ENCODE measurements at regions not wholly inside any gene's neighbourhood (a gene's known extent, or its start where the extent isn't known, plus 50 kb on each side); places are given as distances from the start of the nearest gene placed in this dataset.

DNA sequence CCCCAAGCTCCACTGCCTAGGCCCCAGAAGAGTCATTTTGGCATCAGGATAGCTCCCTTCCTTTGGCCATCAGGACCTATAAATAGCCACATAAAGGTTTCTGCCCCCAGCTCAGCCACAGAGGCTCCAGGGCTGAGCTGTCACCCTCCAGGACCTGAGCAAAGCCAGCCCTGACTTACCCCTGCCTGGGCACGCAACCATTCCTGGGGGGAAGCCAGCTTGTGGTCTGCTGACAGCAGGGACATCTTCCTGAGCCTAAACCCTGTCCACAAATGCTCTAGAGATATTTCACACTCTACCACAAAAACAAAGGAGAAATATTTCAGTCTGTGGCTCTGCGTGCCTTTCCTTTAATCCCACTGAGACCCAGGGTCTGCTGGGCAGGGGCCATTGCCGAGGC is 123.7 kb upstream of the CCL2 start:
- no peaks in the 10 kb centered on the region for H3K9me3 Mint-ChIP-seq
- H3K36me3 Mint-ChIP-seq, result no peaks in the 10 kb centered on the region
- H3K9me3 ChIP-seq, result no peaks in the 10 kb centered on the region
- no peaks in the 10 kb centered on the region for H3K4me1 Mint-ChIP-seq
- H3K27ac ChIP-seq (ENCODE audit: low read length), result no peak overlapping the region
- peaks cover 8 to 27% of the 10 kb centered on the region in 2 donors for H3K27me3 Mint-ChIP-seq
- no peak for DNase-seq
- no peak overlapping the region for H3K4me3 Mint-ChIP-seq
- CTCF ChIA-PET, result no interaction called here
- 78% methylated on average over 3 of the region's 3 CpGs for WGBS (ENCODE audit: insufficient coverage)
- peaks cover 0 to 17% of the 10 kb centered on the region in 2 experiments for H3K27me3 ChIP-seq (replicated peaks in 1 of 2; ENCODE audit: control insufficient read depth in 2 of 2, extremely low read depth in 1 of 2, insufficient read depth in 2 of 2, low read length in 1 of 2)
- H3K4me3 ChIP-seq (ENCODE audit: control insufficient read depth in 1 of 2, extremely low read depth in 1 of 2, low read length in 1 of 2), result no peak overlapping the region
- POLR2A ChIA-PET, result no interaction called here
- ATAC-seq (replicated peaks in 1 of 4), result no peak
- no peak overlapping the region for H3K27ac Mint-ChIP-seq
- no peaks in the 10 kb centered on the region for H3K4me1 ChIP-seq (ENCODE audit: control insufficient read depth in 1 of 2, extremely low read depth in 1 of 2, insufficient read depth in 2 of 2, low read length in 2 of 2)
- H3K36me3 ChIP-seq (ENCODE audit: control insufficient read depth in 2 of 2, extremely low read depth in 1 of 2, insufficient read depth in 1 of 2, low read length in 1 of 2), result no peaks in the 10 kb centered on the region

DNA sequence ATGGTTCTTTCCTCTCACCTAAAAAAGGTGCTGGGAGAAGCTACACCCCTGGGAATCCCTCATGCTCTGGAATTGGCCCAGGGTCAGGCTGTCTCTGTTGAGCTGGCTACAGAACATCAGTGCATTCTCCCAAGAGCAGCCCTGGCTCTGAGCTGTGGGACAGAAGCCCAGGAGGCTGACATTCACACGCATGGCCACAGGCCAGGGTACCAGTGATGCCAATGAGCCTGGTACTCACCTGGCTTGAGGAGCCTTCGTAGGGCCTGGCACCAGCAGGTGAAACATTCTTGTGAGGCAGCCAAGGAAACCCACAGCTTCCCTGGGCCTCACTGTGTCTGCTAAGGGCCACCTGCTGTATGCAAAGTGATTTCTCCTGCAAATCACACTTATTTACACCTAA is 121.7 kb upstream of the CCL2 start:
- H3K27ac ChIP-seq (ENCODE audit: low read length), result no peak overlapping the region
- Mint-ChIP-seq H3K27ac (no peak overlapping the region), H3K4me1 (no peaks in the 10 kb centered on the region), H3K36me3 (no peaks in the 10 kb centered on the region), H3K4me3 (no peak overlapping the region), H3K9me3 (no peaks in the 10 kb centered on the region), H3K27me3 (peaks cover 11 to 27% of the 10 kb centered on the region in 2 donors)
- no peaks in the 10 kb centered on the region for H3K36me3 ChIP-seq (ENCODE audit: control insufficient read depth in 2 of 2, extremely low read depth in 1 of 2, insufficient read depth in 1 of 2, low read length in 1 of 2)
- no peak overlapping the region for H3K4me3 ChIP-seq (ENCODE audit: control insufficient read depth in 1 of 2, extremely low read depth in 1 of 2, low read length in 1 of 2)
- ChIA-PET CTCF (no interaction called here), POLR2A (no interaction called here)
- no peak for ATAC-seq (replicated peaks in 1 of 4)
- 66% methylated on average over 2 of the region's 2 CpGs for WGBS (ENCODE audit: insufficient coverage)
- H3K9me3 ChIP-seq, result no peaks in the 10 kb centered on the region
- H3K4me1 ChIP-seq (ENCODE audit: control insufficient read depth in 1 of 2, extremely low read depth in 1 of 2, insufficient read depth in 2 of 2, low read length in 2 of 2), result no peaks in the 10 kb centered on the region
- DNase-seq, result no peak
- H3K27me3 ChIP-seq (replicated peaks in 1 of 2; ENCODE audit: control insufficient read depth in 2 of 2, extremely low read depth in 1 of 2, insufficient read depth in 2 of 2, low read length in 1 of 2), result peaks cover 0 to 9% of the 10 kb centered on the region in 2 experiments

DNA sequence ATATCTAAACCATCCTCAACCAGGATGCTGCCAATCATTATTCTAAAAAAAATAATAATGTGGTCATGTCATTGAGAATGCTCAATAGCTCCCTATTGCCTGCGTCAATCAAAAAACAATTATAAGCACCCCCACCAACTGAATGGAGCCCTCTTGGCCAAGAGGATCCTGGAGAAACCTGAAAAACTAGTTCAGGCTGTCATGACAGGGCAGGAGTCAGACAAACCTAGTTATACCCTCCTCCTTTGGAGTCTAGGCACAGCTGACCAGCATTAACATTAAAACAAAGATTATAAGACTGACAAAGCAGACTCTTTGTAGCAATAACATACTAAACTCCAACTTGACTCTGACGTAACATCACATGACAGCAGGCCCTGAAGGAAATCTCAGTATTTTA is 119.2 kb upstream of the CCL2 start:
- no peaks in the 10 kb centered on the region for H3K9me3 ChIP-seq
- H3K4me3 ChIP-seq (ENCODE audit: control insufficient read depth in 1 of 2, extremely low read depth in 1 of 2, low read length in 1 of 2), result no peak overlapping the region
- H3K36me3 Mint-ChIP-seq, result no peaks in the 10 kb centered on the region
- H3K27ac ChIP-seq (ENCODE audit: low read length), result no peak overlapping the region
- ATAC-seq (replicated peaks in 1 of 4), result no peak
- no peaks in the 10 kb centered on the region for H3K36me3 ChIP-seq (ENCODE audit: control insufficient read depth in 2 of 2, extremely low read depth in 1 of 2, insufficient read depth in 1 of 2, low read length in 1 of 2)
- peaks cover 0 to 6% of the 10 kb centered on the region in 2 experiments for H3K27me3 ChIP-seq (replicated peaks in 1 of 2; ENCODE audit: control insufficient read depth in 2 of 2, extremely low read depth in 1 of 2, insufficient read depth in 2 of 2, low read length in 1 of 2)
- H3K4me3 Mint-ChIP-seq, result no peak overlapping the region
- DNase-seq, result no peak
- H3K27ac Mint-ChIP-seq, result no peak overlapping the region
- ChIA-PET POLR2A (no interaction called here), CTCF (no interaction called here)
- 0% methylated on average over 1 of the region's 2 CpGs for WGBS (ENCODE audit: insufficient coverage)
- no peaks in the 10 kb centered on the region for H3K4me1 ChIP-seq (ENCODE audit: control insufficient read depth in 1 of 2, extremely low read depth in 1 of 2, insufficient read depth in 2 of 2, low read length in 2 of 2)
- H3K27me3 Mint-ChIP-seq, result peaks cover 18 to 37% of the 10 kb centered on the region in 2 donors
- H3K4me1 Mint-ChIP-seq, result peaks cover 0 to 4% (median 0%) of the 10 kb centered on the region in 3 donors
- H3K9me3 Mint-ChIP-seq, result no peaks in the 10 kb centered on the region

DNA sequence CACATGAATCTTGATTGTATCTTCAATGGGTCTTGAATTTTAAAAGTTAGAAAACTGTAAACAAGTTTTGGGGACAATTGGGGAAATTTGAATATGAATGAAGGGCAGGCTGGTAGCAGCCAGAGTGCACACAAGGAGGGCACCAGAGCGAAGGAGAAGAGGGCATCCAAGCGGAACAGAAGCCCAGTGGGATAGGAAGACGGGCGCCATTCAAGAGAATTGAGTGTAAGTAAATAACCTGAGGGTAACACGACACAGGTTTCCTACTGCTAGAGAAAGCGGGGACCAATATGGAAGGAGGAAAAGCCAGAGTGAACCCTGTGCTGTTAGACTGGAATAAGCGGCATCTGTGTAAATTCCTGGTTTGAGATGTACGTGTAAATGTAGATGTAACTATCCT is 115.1 kb upstream of the CCL2 start:
- no peaks in the 10 kb centered on the region for H3K4me1 ChIP-seq (ENCODE audit: control insufficient read depth in 1 of 2, extremely low read depth in 1 of 2, insufficient read depth in 2 of 2, low read length in 2 of 2)
- Mint-ChIP-seq H3K27me3 (peaks cover 16 to 27% of the 10 kb centered on the region in 2 donors), H3K36me3 (no peaks in the 10 kb centered on the region), H3K4me3 (no peak overlapping the region), H3K4me1 (peaks cover 0 to 4% (median 0%) of the 10 kb centered on the region in 3 donors), H3K27ac (no peak overlapping the region), H3K9me3 (no peaks in the 10 kb centered on the region)
- 62% methylated on average over 5 of the region's 8 CpGs for WGBS (ENCODE audit: insufficient coverage)
- no peak overlapping the region for H3K4me3 ChIP-seq (ENCODE audit: control insufficient read depth in 1 of 2, extremely low read depth in 1 of 2, low read length in 1 of 2)
- no peak overlapping the region for H3K27ac ChIP-seq (ENCODE audit: low read length)
- ChIA-PET CTCF (no interaction called here), POLR2A (no interaction called here)
- no peak for ATAC-seq (replicated peaks in 1 of 4)
- no peak for DNase-seq
- H3K27me3 ChIP-seq (replicated peaks in 1 of 2; ENCODE audit: control insufficient read depth in 2 of 2, extremely low read depth in 1 of 2, insufficient read depth in 2 of 2, low read length in 1 of 2), result no peaks in the 10 kb centered on the region
- H3K36me3 ChIP-seq (ENCODE audit: control insufficient read depth in 2 of 2, extremely low read depth in 1 of 2, insufficient read depth in 1 of 2, low read length in 1 of 2), result no peaks in the 10 kb centered on the region
- H3K9me3 ChIP-seq, result no peaks in the 10 kb centered on the region

DNA sequence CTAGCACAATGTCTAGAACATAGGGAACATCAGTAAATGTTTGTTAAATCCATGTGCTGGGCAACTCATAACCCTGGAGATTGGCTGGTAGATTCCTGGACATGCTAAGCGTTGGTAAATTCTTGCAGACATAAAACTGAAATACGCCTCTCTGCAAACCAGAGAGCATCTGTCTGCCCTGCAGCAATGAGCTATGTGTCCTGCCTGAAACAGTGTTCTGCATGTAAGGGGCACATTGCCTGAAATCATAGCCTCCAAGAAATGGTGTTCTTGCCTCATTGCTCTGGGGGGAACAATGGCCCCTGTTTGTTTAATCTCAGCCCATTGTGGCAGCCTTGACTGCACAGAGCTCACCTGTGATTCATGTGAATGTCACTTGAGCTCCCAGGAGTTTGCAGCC is 113.5 kb upstream of the CCL2 start:
- Mint-ChIP-seq H3K4me3 (no peak overlapping the region), H3K27ac (no peak overlapping the region), H3K4me1 (peaks cover 0 to 4% (median 0%) of the 10 kb centered on the region in 3 donors), H3K27me3 (peaks cover 20 to 25% of the 10 kb centered on the region in 2 donors), H3K36me3 (no peaks in the 10 kb centered on the region), H3K9me3 (no peaks in the 10 kb centered on the region)
- POLR2A ChIA-PET, result no interaction called here
- ATAC-seq (replicated peaks in 1 of 4), result no peak
- Histone ChIP-seq H3K4me3 (ENCODE audit: control insufficient read depth in 1 of 2, extremely low read depth in 1 of 2, low read length in 1 of 2) (no peak overlapping the region), H3K36me3 (ENCODE audit: control insufficient read depth in 2 of 2, extremely low read depth in 1 of 2, insufficient read depth in 1 of 2, low read length in 1 of 2) (no peaks in the 10 kb centered on the region), H3K27me3 (replicated peaks in 1 of 2; ENCODE audit: control insufficient read depth in 2 of 2, extremely low read depth in 1 of 2, insufficient read depth in 2 of 2, low read length in 1 of 2) (no peaks in the 10 kb centered on the region), H3K9me3 (no peaks in the 10 kb centered on the region), H3K27ac (ENCODE audit: low read length) (no peak overlapping the region), H3K4me1 (ENCODE audit: control insufficient read depth in 1 of 2, extremely low read depth in 1 of 2, insufficient read depth in 2 of 2, low read length in 2 of 2) (no peaks in the 10 kb centered on the region)
- CTCF ChIA-PET, result no interaction called here
- WGBS (ENCODE audit: insufficient coverage), result 77% methylated on average over 2 of the region's 2 CpGs
- no peak for DNase-seq

DNA sequence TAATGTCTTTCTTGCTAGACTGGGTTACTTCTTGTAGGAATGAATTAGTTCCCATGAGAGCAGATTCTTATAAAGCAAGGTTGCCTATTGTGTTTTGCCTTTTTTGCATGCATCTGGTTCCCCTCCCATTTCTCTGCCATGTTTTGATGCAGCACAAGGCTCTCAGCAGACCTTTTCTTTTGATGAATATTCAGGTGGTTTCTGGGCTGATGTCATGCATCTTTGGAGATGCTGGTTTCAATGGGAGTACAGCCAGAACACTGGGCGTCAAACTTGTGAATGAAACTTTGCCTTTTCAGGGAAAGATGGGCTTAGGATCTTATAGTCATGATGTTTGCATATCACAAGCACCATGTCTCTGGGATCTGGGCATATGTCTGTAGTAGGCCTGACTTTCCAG is 111.7 kb upstream of the CCL2 start:
- ATAC-seq (replicated peaks in 1 of 4) (no peak), DNase-seq (no peak)
- ChIA-PET CTCF (interaction anchor here in 1 of 2 donors (0.6 kb wide), 1 partner anchor 121 kb away, joined by 3 read pairs; no protein-coding TSS in a partner anchor), POLR2A (no interaction called here)
- H3K27me3 Mint-ChIP-seq, result peaks cover 27 to 30% of the 10 kb centered on the region in 2 donors
- H3K27ac ChIP-seq (ENCODE audit: low read length), result no peak overlapping the region
- no peak overlapping the region for H3K4me3 ChIP-seq (ENCODE audit: control insufficient read depth in 1 of 2, extremely low read depth in 1 of 2, low read length in 1 of 2)
- no peak overlapping the region for H3K4me3 Mint-ChIP-seq
- no peaks in the 10 kb centered on the region for H3K36me3 ChIP-seq (ENCODE audit: control insufficient read depth in 2 of 2, extremely low read depth in 1 of 2, insufficient read depth in 1 of 2, low read length in 1 of 2)
- H3K9me3 ChIP-seq, result no peaks in the 10 kb centered on the region
- no peaks in the 10 kb centered on the region for H3K4me1 ChIP-seq (ENCODE audit: control insufficient read depth in 1 of 2, extremely low read depth in 1 of 2, insufficient read depth in 2 of 2, low read length in 2 of 2)
- H3K27ac Mint-ChIP-seq, result no peak overlapping the region
- no peaks in the 10 kb centered on the region for H3K9me3 Mint-ChIP-seq
- H3K4me1 Mint-ChIP-seq, result peaks cover 0 to 4% (median 0%) of the 10 kb centered on the region in 3 donors
- no peaks in the 10 kb centered on the region for H3K36me3 Mint-ChIP-seq
- WGBS (ENCODE audit: insufficient coverage), result 100% methylated on average over 1 of the region's 1 CpG
- no peaks in the 10 kb centered on the region for H3K27me3 ChIP-seq (replicated peaks in 1 of 2; ENCODE audit: control insufficient read depth in 2 of 2, extremely low read depth in 1 of 2, insufficient read depth in 2 of 2, low read length in 1 of 2)

DNA sequence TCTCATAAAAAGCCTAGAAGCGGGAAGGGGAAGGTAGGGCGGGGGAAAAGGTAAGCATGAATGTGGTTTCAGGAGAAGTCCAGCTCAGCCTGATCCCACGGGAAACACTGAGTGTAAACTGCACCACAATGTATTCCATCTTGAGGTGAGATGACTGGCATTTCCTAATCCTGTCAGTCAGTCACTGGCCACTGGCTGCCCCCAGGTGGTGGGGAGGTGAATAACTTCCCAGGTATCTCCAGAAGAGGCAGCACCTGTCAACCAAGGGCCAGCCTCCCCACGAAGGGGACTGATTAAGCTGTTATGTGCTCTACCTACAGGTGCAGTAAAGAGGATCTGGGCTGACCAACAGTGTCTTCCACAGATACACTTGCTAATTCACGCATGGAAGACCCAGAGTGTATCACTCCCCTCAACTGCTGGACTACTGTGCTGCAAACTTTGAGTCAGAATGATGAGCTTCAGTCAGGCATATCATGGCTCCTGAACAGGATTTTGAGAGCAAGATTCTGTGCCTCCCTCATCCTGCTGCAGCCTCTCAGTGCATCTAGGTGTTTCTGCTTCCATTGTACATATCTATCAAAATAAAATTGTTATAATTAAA is 108.5 kb upstream of the CCL2 start:
- Mint-ChIP-seq H3K27me3 (peaks cover 26 to 31% of the 10 kb centered on the region in 2 donors), H3K36me3 (no peaks in the 10 kb centered on the region), H3K27ac (no peak overlapping the region), H3K4me3 (no peak overlapping the region), H3K4me1 (no peaks in the 10 kb centered on the region), H3K9me3 (no peaks in the 10 kb centered on the region)
- Histone ChIP-seq H3K4me3 (ENCODE audit: control insufficient read depth in 1 of 2, extremely low read depth in 1 of 2, low read length in 1 of 2) (no peak overlapping the region), H3K27me3 (replicated peaks in 1 of 2; ENCODE audit: control insufficient read depth in 2 of 2, extremely low read depth in 1 of 2, insufficient read depth in 2 of 2, low read length in 1 of 2) (peaks cover 0 to 2% of the 10 kb centered on the region in 2 experiments), H3K4me1 (ENCODE audit: control insufficient read depth in 1 of 2, extremely low read depth in 1 of 2, insufficient read depth in 2 of 2, low read length in 2 of 2) (no peaks in the 10 kb centered on the region), H3K36me3 (ENCODE audit: control insufficient read depth in 2 of 2, extremely low read depth in 1 of 2, insufficient read depth in 1 of 2, low read length in 1 of 2) (no peaks in the 10 kb centered on the region), H3K27ac (ENCODE audit: low read length) (no peak overlapping the region), H3K9me3 (no peaks in the 10 kb centered on the region)
- ATAC-seq (replicated peaks in 1 of 4), result peak in 1 of 4 experiments; percentile 40
- ChIA-PET POLR2A (no interaction called here), CTCF (interaction anchor here (1.1 to 1.4 kb wide), 2 partner anchors 12 to 367 kb away, joined by 4 to 8 read pairs; no protein-coding TSS in a partner anchor)
- 65% methylated on average over 2 of the region's 5 CpGs for WGBS (ENCODE audit: insufficient coverage)
- DNase-seq, result peak in 28 of 35 experiments; percentile 3 to 52 (median 26)
